HEK293 (cell line): ENCODE measurements at regions not wholly inside any gene's neighbourhood (a gene's known extent, or its start where the extent isn't known, plus 50 kb on each side); places are given as distances from the start of the nearest gene placed in this dataset.

ENCODE experiments used
- ZNF223 ChIP-seq: fragments of 450-650 bp; formaldehyde crosslinking; IDR thresholded peaks from 2 replicates; pipeline ENCODE4 v1.5.1; 2016; ENCODE audit warnings: missing biosample characterization, missing genetic modification characterization
- TF ChIP-seq, protein P1 (sequence below): fragments of 450-650 bp; formaldehyde crosslinking; IDR thresholded peaks from 2 replicates; pipeline ENCODE4 v1.5.1; 2016; ENCODE audit warnings: missing biosample characterization, missing genetic modification characterization

DNA sequence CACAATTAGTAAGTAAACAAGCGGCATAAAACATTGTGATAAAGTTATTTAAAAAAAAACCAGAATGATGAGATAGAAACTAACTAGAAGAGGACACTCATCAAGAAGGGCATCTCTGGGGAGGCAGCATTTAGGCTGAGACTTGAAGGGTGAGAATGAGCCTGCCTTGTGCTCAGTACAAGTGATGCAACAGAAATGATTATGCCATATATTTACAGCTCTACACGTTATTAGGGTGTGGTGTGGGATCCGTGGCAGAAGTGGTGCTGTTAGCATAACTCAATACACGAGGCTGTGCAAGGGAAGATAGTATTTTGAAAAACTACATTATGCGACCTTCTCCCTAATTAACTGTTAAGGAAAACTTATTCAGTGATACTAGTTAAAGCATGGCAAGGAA, 178.5 kb upstream of the ATF7IP start:
- TF ChIP-seq, protein P1, sequence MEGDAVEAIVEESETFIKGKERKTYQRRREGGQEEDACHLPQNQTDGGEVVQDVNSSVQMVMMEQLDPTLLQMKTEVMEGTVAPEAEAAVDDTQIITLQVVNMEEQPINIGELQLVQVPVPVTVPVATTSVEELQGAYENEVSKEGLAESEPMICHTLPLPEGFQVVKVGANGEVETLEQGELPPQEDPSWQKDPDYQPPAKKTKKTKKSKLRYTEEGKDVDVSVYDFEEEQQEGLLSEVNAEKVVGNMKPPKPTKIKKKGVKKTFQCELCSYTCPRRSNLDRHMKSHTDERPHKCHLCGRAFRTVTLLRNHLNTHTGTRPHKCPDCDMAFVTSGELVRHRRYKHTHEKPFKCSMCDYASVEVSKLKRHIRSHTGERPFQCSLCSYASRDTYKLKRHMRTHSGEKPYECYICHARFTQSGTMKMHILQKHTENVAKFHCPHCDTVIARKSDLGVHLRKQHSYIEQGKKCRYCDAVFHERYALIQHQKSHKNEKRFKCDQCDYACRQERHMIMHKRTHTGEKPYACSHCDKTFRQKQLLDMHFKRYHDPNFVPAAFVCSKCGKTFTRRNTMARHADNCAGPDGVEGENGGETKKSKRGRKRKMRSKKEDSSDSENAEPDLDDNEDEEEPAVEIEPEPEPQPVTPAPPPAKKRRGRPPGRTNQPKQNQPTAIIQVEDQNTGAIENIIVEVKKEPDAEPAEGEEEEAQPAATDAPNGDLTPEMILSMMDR (tag by site-specific recombination): no peak
- TF ChIP-seq ZNF223: no peak
